Stimulated activated CD8-positive, alpha-beta memory T cell treated with anti-CD3 and anti-CD28 coated beads, Interleukin-7, amount 100 ng/mL, for 4 hours (primary cell): ENCODE measurements at regions not wholly inside any gene's neighbourhood (a gene's known extent, or its start where the extent isn't known, plus 50 kb on each side); places are given as distances from the start of the nearest gene placed in this dataset.

Experiments
- DNase-seq, 2 donors: peaks; one replicate each; pipeline ENCODE4 v3.0.0-alpha.2; 2020; ENCODE audit warnings: low read depth in 2 of 2

DNA sequence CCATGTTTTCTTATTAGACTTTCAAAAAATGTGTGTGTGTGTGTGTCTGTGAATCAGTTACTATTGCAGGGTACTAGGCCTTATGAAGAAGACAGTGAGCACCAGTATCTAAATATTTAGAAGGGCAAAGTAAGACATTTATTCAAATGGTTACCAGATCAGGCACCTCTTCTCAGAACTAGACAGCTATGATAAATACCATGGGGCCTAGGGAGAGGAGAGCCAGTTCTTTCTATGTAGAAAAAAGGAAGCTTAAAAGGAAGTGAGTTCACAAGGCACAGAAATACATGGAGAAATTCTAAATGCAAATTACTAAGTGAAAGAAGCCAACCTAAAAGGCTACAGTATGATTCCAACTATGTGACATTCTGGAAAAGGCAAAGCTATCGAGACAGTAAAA, 261.3 kb downstream of the SOX11 start:
- DNase-seq, result no peak

- no peak for DNase-seq
These were observed 262.3 kb downstream of the SOX11 start for GRCh38 chr2:5954509-5954908.

GRCh38 chr2:5955921-5956320, 263.7 kb downstream of the SOX11 start:
- DNase-seq, result no peak

GRCh38 chr2:5959836-5960820, 267.9 kb downstream of the SOX11 start:
- no peak for DNase-seq

DNA sequence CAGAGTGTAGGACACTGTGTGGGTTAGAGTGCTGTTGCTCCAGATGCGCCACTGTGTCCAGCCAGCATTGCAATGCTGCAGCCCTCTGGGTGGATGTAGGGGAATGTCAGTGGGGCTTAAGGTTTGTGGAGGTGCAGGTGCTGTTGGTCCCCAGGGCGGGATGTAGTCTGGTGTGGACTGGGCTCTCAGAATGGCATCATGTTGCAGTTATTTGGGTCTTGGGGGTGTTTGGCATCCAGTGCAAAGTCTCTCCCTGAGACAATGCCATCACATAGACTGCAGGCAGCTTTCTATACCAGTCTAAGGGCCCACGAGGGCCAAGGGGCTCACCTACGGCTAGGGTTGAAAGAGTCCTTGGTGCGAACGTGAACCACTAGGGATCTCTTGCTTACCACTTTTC, 275.3 kb downstream of the SOX11 start:
- no peak for DNase-seq

GRCh38 chr2:5969303-5969702, 277.1 kb downstream of the SOX11 start:
- DNase-seq, result no peak

DNA sequence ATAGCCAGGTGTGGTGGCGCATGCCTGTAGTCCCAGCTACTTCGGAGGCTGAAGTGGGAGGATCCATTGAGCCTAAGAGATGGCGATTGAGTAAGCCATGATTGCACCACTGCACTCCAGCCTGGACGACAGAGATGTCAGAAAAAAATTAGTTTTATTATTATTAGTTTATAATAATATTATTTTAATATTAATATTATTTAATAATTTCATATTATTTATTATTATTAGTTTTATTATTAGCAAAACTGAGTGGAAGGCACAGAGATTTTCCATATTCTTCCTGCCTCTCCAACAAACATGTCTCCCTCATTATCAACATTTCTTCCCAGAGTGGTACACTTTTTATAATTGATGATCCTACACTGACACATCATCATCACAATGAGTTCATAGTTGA, 278.2 kb downstream of the SOX11 start:
- DNase-seq, result no peak

DNA sequence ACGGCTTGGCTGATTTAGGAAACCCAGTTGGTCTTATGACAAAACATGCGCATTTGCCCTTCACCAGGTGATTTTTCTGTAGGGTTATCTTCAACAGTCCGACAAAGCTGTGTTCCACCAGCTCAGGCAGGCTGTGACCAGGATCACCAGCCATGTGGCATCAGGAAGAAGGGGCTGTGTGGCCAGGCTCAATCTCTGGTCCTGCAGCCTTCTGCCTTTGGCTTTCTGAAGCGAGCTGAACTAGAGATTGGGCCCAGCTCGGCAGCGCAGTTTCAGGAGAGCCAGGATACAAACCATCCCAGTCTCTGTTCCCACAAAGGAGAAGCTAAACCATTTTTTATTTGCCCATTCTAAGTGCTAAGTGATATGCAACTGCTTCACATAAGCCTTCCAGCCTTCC, 282.3 kb downstream of the SOX11 start:
- no peak for DNase-seq

DNA sequence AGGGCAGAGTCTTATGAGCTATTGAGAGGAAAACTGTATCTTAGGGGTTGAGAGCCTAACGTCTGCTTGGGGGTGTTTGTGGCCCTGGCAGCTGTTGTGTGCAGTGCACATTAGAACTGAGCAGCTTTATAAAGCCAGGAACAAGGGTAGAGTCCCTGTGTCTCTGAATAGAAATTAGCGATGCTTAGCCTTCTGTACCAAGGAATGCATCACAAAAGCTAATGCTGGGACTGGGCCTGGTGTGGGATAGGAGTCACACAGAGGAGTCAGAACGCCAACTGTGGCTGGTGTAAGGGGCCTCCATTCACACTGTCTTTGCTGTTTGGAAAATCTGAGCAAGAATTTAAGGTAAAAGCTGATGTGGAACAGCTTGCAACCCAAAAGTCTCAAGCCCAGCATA, 283.2 kb downstream of the SOX11 start:
- no peak for DNase-seq

- DNase-seq, result no peak
These were observed 284.4 kb downstream of the SOX11 start for GRCh38 chr2:5976531-5977065.

- no peak for DNase-seq
These were observed 285.3 kb downstream of the SOX11 start for GRCh38 chr2:5977477-5977876.

GRCh38 chr2:5978131-5978751, 286.1 kb downstream of the SOX11 start:
- DNase-seq, result no peak

DNA sequence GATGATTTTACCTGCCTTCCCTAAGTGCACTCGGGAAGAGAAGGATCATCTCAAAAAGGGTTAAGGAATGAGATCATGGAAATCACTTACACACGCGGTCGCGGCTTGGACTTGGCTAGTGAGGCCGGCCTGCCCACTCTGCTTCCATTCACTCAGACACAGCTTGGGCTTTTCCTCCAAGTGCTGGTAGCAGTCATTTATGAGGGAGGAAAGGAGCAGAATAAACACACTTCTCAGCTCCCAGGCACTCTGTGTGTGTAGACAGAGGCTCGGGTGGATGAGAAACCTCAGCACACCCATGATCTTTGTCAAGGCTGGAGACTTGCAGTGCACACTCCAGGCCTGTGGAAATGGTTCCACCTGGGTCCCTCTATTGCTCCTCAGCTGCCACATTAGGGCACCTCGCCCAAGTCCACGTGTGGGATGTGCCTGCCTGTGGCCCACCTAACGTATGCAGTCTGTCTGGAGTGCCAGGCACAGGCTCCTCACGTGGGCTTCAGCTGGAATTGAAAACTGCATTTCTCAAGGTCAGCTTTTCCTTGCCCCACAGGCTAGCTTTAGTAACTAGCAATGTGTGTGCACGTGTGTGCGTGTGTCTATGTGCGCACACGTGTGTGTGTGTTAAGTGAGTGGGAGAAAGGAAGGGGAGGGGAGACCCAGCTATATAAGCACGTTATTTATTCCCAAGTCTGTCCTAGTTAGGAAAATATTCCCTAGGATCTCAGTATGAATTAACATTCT, 288.4 kb downstream of the SOX11 start:
- DNase-seq, result no peak

DNA sequence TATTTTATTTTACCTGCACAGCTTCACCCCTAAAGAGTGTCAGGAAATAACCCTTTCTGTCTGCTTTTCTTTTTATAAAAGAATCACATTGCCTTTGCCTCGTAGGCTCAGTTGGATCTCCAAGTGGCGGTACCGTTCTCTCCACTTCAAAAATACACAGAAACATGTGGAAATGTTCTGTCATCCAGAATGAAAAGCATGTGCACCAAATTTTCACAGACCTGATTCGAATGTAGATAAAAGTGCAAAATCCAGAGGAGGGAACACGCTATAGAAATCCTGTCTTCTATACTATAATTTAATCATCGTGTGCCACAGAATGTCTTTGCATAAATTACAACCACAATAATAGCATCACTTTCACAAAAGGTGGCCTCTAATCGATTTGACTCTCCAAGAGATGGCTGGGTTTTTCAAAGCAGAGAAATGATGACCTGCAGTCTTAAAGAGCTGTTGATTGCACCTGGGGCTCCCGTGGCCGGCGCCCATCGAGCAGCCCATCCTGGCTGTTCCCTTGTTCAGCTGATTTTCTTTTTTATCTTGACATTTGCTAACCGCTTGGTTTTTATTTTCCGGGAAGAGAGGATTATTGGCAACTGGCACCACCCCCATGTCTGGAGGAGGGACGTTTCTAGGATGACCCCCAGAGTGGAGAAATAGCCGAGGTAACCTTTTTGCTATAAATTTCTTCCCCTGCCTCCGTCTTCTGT, 290.2 kb downstream of the SOX11 start:
- no peak for DNase-seq

- DNase-seq, result no peak
These were observed 290.7 kb downstream of the SOX11 start for GRCh38 chr2:5982903-5983265.

GRCh38 chr2:5983511-5984272, 291.5 kb downstream of the SOX11 start:
- DNase-seq, result no peak

- no peak for DNase-seq
These were observed 292.1 kb downstream of the SOX11 start for GRCh38 chr2:5984273-5984655.

- no peak for DNase-seq
These were observed 292.8 kb downstream of the SOX11 start for GRCh38 chr2:5984946-5985345.

- no peak for DNase-seq
These were observed 293.6 kb downstream of the SOX11 start for GRCh38 chr2:5985536-5986385.
